CD4-positive, alpha-beta T cell (primary cell): ENCODE measurements at regions not wholly inside any gene's neighbourhood (a gene's known extent, or its start where the extent isn't known, plus 50 kb on each side); places are given as distances from the start of the nearest gene placed in this dataset.

Source experiments
- ATAC-seq: fragments of 200-7000 bp; cut with Tn5 transposase; one replicate; pipeline ENCODE4 v1.10.0; 2022; ENCODE audit warnings: mild to moderate bottlenecking; ENCODE audit not compliant: poor library complexity
- CTCF ChIA-PET: fragments of 350-600 bp; sonication (Branson Sonifier 250); formaldehyde crosslinking; loops from one replicate; lab custom pipeline; 2021; ENCODE audit warnings: antibody characterized with exemption, inconsistent platforms; lab: Charles Lee
- POLR2A ChIA-PET: fragments of 350-600 bp; sonication (Branson Sonifier 250); formaldehyde crosslinking; loops from one replicate; lab custom pipeline; 2021; ENCODE audit warnings: antibody characterized with exemption, inconsistent platforms; lab: Charles Lee
- DNase-seq, 14 experiments: peaks; one replicate each; pipeline ENCODE4 v3.0.0-alpha.2; 2013 to 2020; ENCODE audit warnings: mixed read lengths in 2 of 14
- H3K27ac ChIP-seq, 2 donors: one replicate each; pipeline versions ENCODE4 v1.5.1 to v1.7.0; 2013; ENCODE audit warnings: low read length in 2 of 2, low read depth in 1 of 2, mild to moderate bottlenecking in 1 of 2
- H3K27me3 ChIP-seq, 2 experiments: 1 replicate in 1 of 2; 2 replicates in 1 of 2; pipeline versions ENCODE4 v1.6.1 to v1.7.0; 2013; ENCODE audit warnings: low read length in 2 of 2, control low read depth in 1 of 2, mild to moderate bottlenecking in 1 of 2, moderate library complexity in 1 of 2; ENCODE audit not compliant: insufficient read depth in 2 of 2, control insufficient read depth in 1 of 2
- H3K36me3 ChIP-seq: one replicate; pipeline ENCODE4 v1.6.1; 2013; ENCODE audit warnings: low read length, control low read depth; ENCODE audit not compliant: insufficient read depth
- H3K4me1 ChIP-seq: one replicate; pipeline ENCODE4 v1.6.1; 2013; ENCODE audit warnings: low read length, control low read depth; ENCODE audit not compliant: insufficient read depth
- H3K4me3 ChIP-seq: one replicate; pipeline ENCODE4 v1.5.1; 2013; ENCODE audit warnings: mild to moderate bottlenecking, low read length, moderate library complexity
- H3K9me3 ChIP-seq, 2 experiments: 1 replicate in 1 of 2; 2 replicates in 1 of 2; pipeline versions ENCODE4 v1.6.1 to v1.7.0; 2013; ENCODE audit warnings: low read length in 2 of 2, mild to moderate bottlenecking in 2 of 2, control low read depth in 1 of 2, moderate library complexity in 1 of 2; ENCODE audit not compliant: control insufficient read depth in 1 of 2, insufficient read depth in 1 of 2
- H3K27ac Mint-ChIP-seq: one replicate; pipeline ENCODE4 v1.8.0; 2020; ENCODE audit warnings: mixed read lengths
- H3K27me3 Mint-ChIP-seq: one replicate; pipeline ENCODE4 v1.8.0; 2021; ENCODE audit warnings: mixed read lengths
- H3K36me3 Mint-ChIP-seq: one replicate; pipeline ENCODE4 v1.8.0; 2021; ENCODE audit warnings: low read depth, mixed read lengths
- H3K4me1 Mint-ChIP-seq: one replicate; pipeline ENCODE4 v1.8.0; 2021; ENCODE audit warnings: low read depth, mixed read lengths
- H3K4me3 Mint-ChIP-seq: one replicate; pipeline ENCODE4 v1.8.0; 2020; ENCODE audit warnings: mild to moderate bottlenecking, mixed read lengths
- H3K9me3 Mint-ChIP-seq: one replicate; pipeline ENCODE4 v1.8.0; 2020; ENCODE audit warnings: mixed read lengths
- intact Hi-C, 2 experiments: fragments of 100-400 bp; cut with DNase I in 1 of 2; cut with micrococcal nuclease in 1 of 2; formaldehyde crosslinking; loops; one replicate each; pipeline versions ENCODE4 v1.15.1 to v1.9.0; 2023 to 2025; cut with DNase I, micrococcal nuclease
- TF ChIP-seq, protein P1 (sequence below): fragments of 200-600 bp; IDR thresholded peaks from one replicate; pipeline ENCODE4 v1.8.0; 2022; ENCODE audit warnings: antibody characterized with exemption, mild to moderate bottlenecking

DNA sequence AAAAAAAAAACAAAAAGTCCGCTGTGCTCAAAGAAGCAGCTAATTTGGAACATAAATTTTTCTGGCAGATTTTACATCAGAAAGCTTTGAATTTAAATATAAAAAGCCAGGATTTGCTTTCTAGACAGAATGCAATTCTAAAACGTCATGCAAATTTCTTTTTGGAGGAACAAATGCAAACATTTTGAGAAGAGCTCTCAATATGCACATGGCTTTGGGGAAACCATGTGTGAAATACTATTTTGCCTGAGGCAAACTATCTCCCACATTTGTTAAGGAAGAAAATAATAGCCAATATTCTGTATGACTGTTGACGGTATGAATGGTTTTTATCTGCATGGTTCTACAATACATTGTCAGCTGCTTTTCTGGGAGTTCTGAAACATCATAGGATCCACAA, 320.0 kb upstream of the PSMD7 start:
- Histone ChIP-seq H3K9me3 (peaks cover 0 to 8% of the 10 kb centered on the region in 2 experiments), H3K36me3 (no peaks in the 10 kb centered on the region), H3K27me3 (no peaks in the 10 kb centered on the region), H3K4me1 (no peaks in the 10 kb centered on the region), H3K27ac (no peak overlapping the region), H3K4me3 (no peak overlapping the region)
- ATAC-seq (no peak), DNase-seq (no peak)
- CTCF ChIA-PET: no interaction called here
- Mint-ChIP-seq H3K4me3 (no peak overlapping the region), H3K4me1 (no peaks in the 10 kb centered on the region), H3K9me3 (peaks cover 8% of the 10 kb centered on the region), H3K27me3 (peaks cover 6% of the 10 kb centered on the region), H3K27ac (no peak overlapping the region), H3K36me3 (no peaks in the 10 kb centered on the region)
- TF ChIP-seq, protein P1, sequence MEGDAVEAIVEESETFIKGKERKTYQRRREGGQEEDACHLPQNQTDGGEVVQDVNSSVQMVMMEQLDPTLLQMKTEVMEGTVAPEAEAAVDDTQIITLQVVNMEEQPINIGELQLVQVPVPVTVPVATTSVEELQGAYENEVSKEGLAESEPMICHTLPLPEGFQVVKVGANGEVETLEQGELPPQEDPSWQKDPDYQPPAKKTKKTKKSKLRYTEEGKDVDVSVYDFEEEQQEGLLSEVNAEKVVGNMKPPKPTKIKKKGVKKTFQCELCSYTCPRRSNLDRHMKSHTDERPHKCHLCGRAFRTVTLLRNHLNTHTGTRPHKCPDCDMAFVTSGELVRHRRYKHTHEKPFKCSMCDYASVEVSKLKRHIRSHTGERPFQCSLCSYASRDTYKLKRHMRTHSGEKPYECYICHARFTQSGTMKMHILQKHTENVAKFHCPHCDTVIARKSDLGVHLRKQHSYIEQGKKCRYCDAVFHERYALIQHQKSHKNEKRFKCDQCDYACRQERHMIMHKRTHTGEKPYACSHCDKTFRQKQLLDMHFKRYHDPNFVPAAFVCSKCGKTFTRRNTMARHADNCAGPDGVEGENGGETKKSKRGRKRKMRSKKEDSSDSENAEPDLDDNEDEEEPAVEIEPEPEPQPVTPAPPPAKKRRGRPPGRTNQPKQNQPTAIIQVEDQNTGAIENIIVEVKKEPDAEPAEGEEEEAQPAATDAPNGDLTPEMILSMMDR: no peak
- intact Hi-C loops: no loop called here
- POLR2A ChIA-PET: no interaction called here

DNA sequence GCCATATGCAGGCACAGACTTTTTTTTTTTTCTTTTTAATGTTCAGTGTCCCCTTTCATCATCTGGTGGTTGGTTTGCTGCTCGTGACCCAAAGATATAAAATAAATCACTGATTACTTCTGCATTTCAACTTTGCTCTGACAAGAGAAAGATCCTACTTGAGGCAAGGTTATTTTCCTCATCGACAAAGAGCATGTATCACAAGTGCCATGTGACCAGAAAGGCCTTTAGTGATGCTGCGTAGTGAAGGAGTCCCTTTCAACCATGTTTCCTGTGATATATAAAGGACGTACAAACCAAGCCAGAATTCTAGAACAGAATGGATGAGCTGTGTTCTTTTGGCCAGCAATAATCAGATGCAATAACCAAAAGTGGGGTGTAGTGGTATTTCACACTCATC, 323.4 kb upstream of the PSMD7 start:
- no peak for DNase-seq
- Mint-ChIP-seq H3K4me1 (no peaks in the 10 kb centered on the region), H3K9me3 (no peaks in the 10 kb centered on the region), H3K4me3 (no peak overlapping the region), H3K27me3 (peaks cover 6% of the 10 kb centered on the region), H3K27ac (no peak overlapping the region), H3K36me3 (no peaks in the 10 kb centered on the region)
- TF ChIP-seq, protein P1: no peak
- CTCF ChIA-PET: no interaction called here
- H3K9me3 ChIP-seq: peaks cover 0 to 5% of the 10 kb centered on the region in 2 experiments
- H3K4me1 ChIP-seq: no peaks in the 10 kb centered on the region
- H3K27me3 ChIP-seq: no peaks in the 10 kb centered on the region
- no peak for ATAC-seq
- H3K4me3 ChIP-seq: no peak overlapping the region
- H3K27ac ChIP-seq: no peak overlapping the region
- POLR2A ChIA-PET: no interaction called here
- no peaks in the 10 kb centered on the region for H3K36me3 ChIP-seq
- intact Hi-C loops: no loop called here

DNA sequence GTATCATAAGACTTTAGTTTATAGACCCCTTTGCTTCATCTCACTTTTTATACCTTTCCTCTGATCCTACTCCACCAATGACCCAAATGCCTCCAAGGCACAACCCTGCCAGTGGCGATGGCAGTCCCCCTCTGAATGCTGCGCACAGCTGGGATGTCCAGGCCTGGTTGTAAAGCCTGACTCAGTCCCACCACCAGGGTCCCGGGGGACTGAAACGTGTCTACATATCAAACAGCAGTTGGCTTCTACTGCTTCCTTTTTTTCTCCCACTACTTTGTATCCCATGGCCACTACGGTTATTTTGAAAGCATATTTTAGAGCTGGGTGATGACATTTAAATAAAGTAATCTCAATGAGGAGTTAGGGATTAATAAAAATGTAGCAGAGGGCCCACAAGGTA, 329.8 kb upstream of the PSMD7 start:
- TF ChIP-seq, protein P1: no peak
- intact Hi-C loops: no loop called here
- no peak for ATAC-seq
- Mint-ChIP-seq H3K4me1 (no peaks in the 10 kb centered on the region), H3K4me3 (no peak overlapping the region), H3K27me3 (no peaks in the 10 kb centered on the region), H3K36me3 (no peaks in the 10 kb centered on the region), H3K9me3 (peaks cover 4% of the 10 kb centered on the region), H3K27ac (no peak overlapping the region)
- no peaks in the 10 kb centered on the region for H3K9me3 ChIP-seq
- no peaks in the 10 kb centered on the region for H3K4me1 ChIP-seq
- H3K4me3 ChIP-seq: no peak overlapping the region
- H3K36me3 ChIP-seq: no peaks in the 10 kb centered on the region
- H3K27ac ChIP-seq: no peak overlapping the region
- DNase-seq: no peak
- ChIA-PET POLR2A (no interaction called here), CTCF (no interaction called here)
- H3K27me3 ChIP-seq: no peaks in the 10 kb centered on the region
